ENCODE measurements at regions not wholly inside any gene's neighbourhood (a gene's known extent, or its start where the extent isn't known, plus 50 kb on each side); places are given as distances from the start of the nearest gene placed in this dataset.

- DNase-seq: no peak
- CTCF ChIA-PET: no interaction called here
- Histone ChIP-seq H3K9me3 (ENCODE audit: control insufficient read depth in 1 of 2, insufficient read depth in 1 of 2, low read length in 2 of 2) (no peaks in the 10 kb centered on the region), H3K27ac (ENCODE audit: low read depth in 1 of 2, low read length in 2 of 2) (no peak overlapping the region), H3K36me3 (ENCODE audit: insufficient read depth, low read length) (no peaks in the 10 kb centered on the region), H3K4me3 (ENCODE audit: low read length) (no peak overlapping the region), H3K27me3 (ENCODE audit: control insufficient read depth in 1 of 2, insufficient read depth in 2 of 2, low read length in 2 of 2) (no peaks in the 10 kb centered on the region), H3K4me1 (ENCODE audit: insufficient read depth, low read length) (no peaks in the 10 kb centered on the region)
- TF ChIP-seq CTCF (IDR thresholded peaks at IDR 0.05): no peak
- intact Hi-C loops (cut with DNase I, micrococcal nuclease): no loop called here
- H3K4me3 Mint-ChIP-seq: no peak overlapping the region
- H3K27ac Mint-ChIP-seq: no peak overlapping the region
- ATAC-seq (ENCODE audit: poor library complexity): no peak
- no peaks in the 10 kb centered on the region for H3K9me3 Mint-ChIP-seq
- peaks cover 4% of the 10 kb centered on the region for H3K36me3 Mint-ChIP-seq (ENCODE audit: low read depth)
- H3K4me1 Mint-ChIP-seq (ENCODE audit: low read depth): no peaks in the 10 kb centered on the region
- no peaks in the 10 kb centered on the region for H3K27me3 Mint-ChIP-seq
- POLR2A ChIA-PET: no interaction called here
These were observed 210.7 kb downstream of the CDH26 start for GRCh38 chr20:60168963-60169362.

- ATAC-seq (ENCODE audit: poor library complexity): no peak
- Mint-ChIP-seq H3K27ac (no peak overlapping the region), H3K27me3 (no peaks in the 10 kb centered on the region), H3K4me3 (no peak overlapping the region), H3K36me3 (ENCODE audit: low read depth) (peaks cover 4% of the 10 kb centered on the region), H3K9me3 (no peaks in the 10 kb centered on the region), H3K4me1 (ENCODE audit: low read depth) (no peaks in the 10 kb centered on the region)
- Histone ChIP-seq H3K9me3 (ENCODE audit: control insufficient read depth in 1 of 2, insufficient read depth in 1 of 2, low read length in 2 of 2) (no peaks in the 10 kb centered on the region), H3K4me3 (ENCODE audit: low read length) (no peak overlapping the region), H3K27me3 (ENCODE audit: control insufficient read depth in 1 of 2, insufficient read depth in 2 of 2, low read length in 2 of 2) (no peaks in the 10 kb centered on the region), H3K36me3 (ENCODE audit: insufficient read depth, low read length) (no peaks in the 10 kb centered on the region), H3K4me1 (ENCODE audit: insufficient read depth, low read length) (no peaks in the 10 kb centered on the region), H3K27ac (ENCODE audit: low read depth in 1 of 2, low read length in 2 of 2) (no peak overlapping the region)
- DNase-seq: no peak
- POLR2A ChIA-PET: no interaction called here
- intact Hi-C loops (cut with DNase I, micrococcal nuclease): no loop called here
- no peak for TF ChIP-seq CTCF (IDR thresholded peaks at IDR 0.05)
- CTCF ChIA-PET: no interaction called here
These were observed 211.9 kb downstream of the CDH26 start for GRCh38 chr20:60170116-60170515.

- no peaks in the 10 kb centered on the region for H3K27me3 Mint-ChIP-seq
- Histone ChIP-seq H3K4me1 (ENCODE audit: insufficient read depth, low read length) (no peaks in the 10 kb centered on the region), H3K27me3 (ENCODE audit: control insufficient read depth in 1 of 2, insufficient read depth in 2 of 2, low read length in 2 of 2) (no peaks in the 10 kb centered on the region), H3K9me3 (ENCODE audit: control insufficient read depth in 1 of 2, insufficient read depth in 1 of 2, low read length in 2 of 2) (no peaks in the 10 kb centered on the region), H3K4me3 (ENCODE audit: low read length) (no peak overlapping the region), H3K27ac (ENCODE audit: low read depth in 1 of 2, low read length in 2 of 2) (no peak overlapping the region), H3K36me3 (ENCODE audit: insufficient read depth, low read length) (no peaks in the 10 kb centered on the region)
- no peaks in the 10 kb centered on the region for H3K9me3 Mint-ChIP-seq
- ATAC-seq (ENCODE audit: poor library complexity) (no peak), DNase-seq (no peak)
- no peak for TF ChIP-seq CTCF (IDR thresholded peaks at IDR 0.05)
- POLR2A ChIA-PET: no interaction called here
- no peak overlapping the region for H3K27ac Mint-ChIP-seq
- CTCF ChIA-PET: no interaction called here
- intact Hi-C loops (cut with DNase I, micrococcal nuclease): no loop called here
- no peaks in the 10 kb centered on the region for H3K4me1 Mint-ChIP-seq (ENCODE audit: low read depth)
- peaks cover 4% of the 10 kb centered on the region for H3K36me3 Mint-ChIP-seq (ENCODE audit: low read depth)
- no peak overlapping the region for H3K4me3 Mint-ChIP-seq
These were observed 213.1 kb downstream of the CDH26 start for GRCh38 chr20:60171313-60171712.

Data from CD4-positive, alpha-beta T cell (primary cell).